HL-60 (cell line): ENCODE measurements at regions not wholly inside any gene's neighbourhood (a gene's known extent, or its start where the extent isn't known, plus 50 kb on each side); places are given as distances from the start of the nearest gene placed in this dataset.

Experiments
- DNase-seq, 2 experiments: peaks; one replicate each; pipeline ENCODE4 v3.0.0-alpha.2; 2010 to 2020; ENCODE audit warnings: low read depth in 1 of 2, low spot score in 1 of 2
- H3K27ac ChIP-seq: fragments of 250-450 bp; sonication (Bioruptor Pico); replicated peaks from 2 replicates; pipeline ENCODE4 v1.5.1; 2020; ENCODE audit warnings: mild to moderate bottlenecking, moderate library complexity
- H3K27me3 ChIP-seq: fragments of 250-450 bp; sonication (Bioruptor Pico); 2 replicates; pipeline ENCODE4 v1.5.1; 2021; ENCODE audit warnings: mild to moderate bottlenecking, moderate library complexity; ENCODE audit not compliant: insufficient read depth, poor library complexity, severe bottlenecking
- H3K4me3 ChIP-seq: replicated peaks from 2 replicates; pipeline ENCODE4 v1.5.1; 2011; ENCODE audit warnings: mild to moderate bottlenecking, control low read depth, low read length; ENCODE audit not compliant: insufficient read depth
- GABPA ChIP-seq: IDR thresholded peaks from 2 replicates; pipeline ENCODE4 v1.6.1; 2012; ENCODE audit warnings: low read depth
- POLR2AphosphoS5 ChIP-seq: IDR thresholded peaks from 2 replicates; pipeline ENCODE4 v1.6.1; 2012; ENCODE audit warnings: low read depth
- REST ChIP-seq: IDR thresholded peaks from 2 replicates; pipeline ENCODE4 v1.6.1; 2012; ENCODE audit warnings: low read depth; ENCODE audit not compliant: insufficient replicate concordance
- SPI1 ChIP-seq: IDR thresholded peaks from 2 replicates; pipeline ENCODE4 v1.6.1; 2012; ENCODE audit warnings: low read depth, mild to moderate bottlenecking, borderline replicate concordance
- TF ChIP-seq, protein P1 (sequence below): IDR thresholded peaks from one replicate; pipeline ENCODE4 v1.5.1; 2011; ENCODE audit warnings: low read length, control low read depth, inconsistent platforms; ENCODE audit not compliant: insufficient read depth

DNA sequence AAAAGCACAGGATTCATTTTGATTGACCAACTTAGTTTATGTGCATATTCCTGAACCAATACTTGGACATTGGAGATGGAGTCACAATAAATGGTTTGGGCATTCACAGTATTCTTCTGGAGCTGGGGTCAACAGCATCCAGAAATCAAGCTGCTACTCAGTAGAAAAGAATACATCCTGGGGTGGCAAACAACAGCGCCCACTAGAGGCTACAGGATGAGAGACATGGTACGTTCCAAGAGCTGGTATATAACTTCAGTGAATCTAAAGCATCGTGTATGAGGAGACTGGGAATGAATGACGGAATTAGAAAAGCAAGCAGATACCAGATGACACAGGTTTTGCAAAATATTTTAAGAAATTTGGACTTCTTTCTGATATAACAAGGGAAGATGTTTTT is 142.9 kb upstream of the FIGN start:
- peak in 1 of 2 experiments; percentile 20 for DNase-seq
- no peak overlapping the region for H3K4me3 ChIP-seq
- TF ChIP-seq POLR2AphosphoS5: no peak
- TF ChIP-seq SPI1: no peak
- TF ChIP-seq, protein P1, sequence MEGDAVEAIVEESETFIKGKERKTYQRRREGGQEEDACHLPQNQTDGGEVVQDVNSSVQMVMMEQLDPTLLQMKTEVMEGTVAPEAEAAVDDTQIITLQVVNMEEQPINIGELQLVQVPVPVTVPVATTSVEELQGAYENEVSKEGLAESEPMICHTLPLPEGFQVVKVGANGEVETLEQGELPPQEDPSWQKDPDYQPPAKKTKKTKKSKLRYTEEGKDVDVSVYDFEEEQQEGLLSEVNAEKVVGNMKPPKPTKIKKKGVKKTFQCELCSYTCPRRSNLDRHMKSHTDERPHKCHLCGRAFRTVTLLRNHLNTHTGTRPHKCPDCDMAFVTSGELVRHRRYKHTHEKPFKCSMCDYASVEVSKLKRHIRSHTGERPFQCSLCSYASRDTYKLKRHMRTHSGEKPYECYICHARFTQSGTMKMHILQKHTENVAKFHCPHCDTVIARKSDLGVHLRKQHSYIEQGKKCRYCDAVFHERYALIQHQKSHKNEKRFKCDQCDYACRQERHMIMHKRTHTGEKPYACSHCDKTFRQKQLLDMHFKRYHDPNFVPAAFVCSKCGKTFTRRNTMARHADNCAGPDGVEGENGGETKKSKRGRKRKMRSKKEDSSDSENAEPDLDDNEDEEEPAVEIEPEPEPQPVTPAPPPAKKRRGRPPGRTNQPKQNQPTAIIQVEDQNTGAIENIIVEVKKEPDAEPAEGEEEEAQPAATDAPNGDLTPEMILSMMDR: peak; percentile 55
- TF ChIP-seq REST: no peak
- no peak for TF ChIP-seq GABPA
- no peaks in the 10 kb centered on the region for H3K27me3 ChIP-seq
- no peak overlapping the region for H3K27ac ChIP-seq

GRCh38 chr2:163877316-163877715 is 141.5 kb upstream of the FIGN start:
- Histone ChIP-seq H3K27me3 (no peaks in the 10 kb centered on the region), H3K27ac (no peak overlapping the region), H3K4me3 (no peak overlapping the region)
- TF ChIP-seq, protein P1: no peak
- TF ChIP-seq REST (no peak), SPI1 (no peak), POLR2AphosphoS5 (no peak), GABPA (no peak)
- DNase-seq: no peak

DNA sequence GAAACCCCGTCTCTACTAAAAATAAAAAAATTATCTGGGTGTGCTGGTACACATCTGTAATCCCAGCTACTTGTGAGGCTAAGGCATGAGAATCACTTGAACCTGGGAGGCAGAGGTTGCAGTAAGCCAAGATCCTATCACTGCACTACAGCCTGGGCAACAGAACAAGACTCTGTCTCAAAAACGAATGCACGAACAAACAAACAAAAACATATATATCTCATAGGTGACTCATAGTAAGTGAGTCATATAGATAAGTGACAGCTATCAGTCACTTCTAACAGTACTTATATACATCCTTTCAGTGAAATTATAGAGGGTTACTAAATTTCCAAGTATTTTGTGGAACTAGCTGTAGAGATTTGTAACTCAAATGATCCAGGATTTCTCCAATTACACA is 127.3 kb upstream of the FIGN start:
- H3K27ac ChIP-seq: no peak overlapping the region
- no peak for DNase-seq
- TF ChIP-seq, protein P1: no peak
- H3K27me3 ChIP-seq: no peaks in the 10 kb centered on the region
- no peak overlapping the region for H3K4me3 ChIP-seq

- Histone ChIP-seq H3K4me3 (no peak overlapping the region), H3K27ac (no peak overlapping the region), H3K27me3 (no peaks in the 10 kb centered on the region)
- DNase-seq: no peak
- TF ChIP-seq GABPA (no peak), SPI1 (no peak), REST (no peak), POLR2AphosphoS5 (no peak)
- TF ChIP-seq, protein P1: no peak
Observed at GRCh38 chr2:163859951-163860350, 124.1 kb upstream of the FIGN start.
